Prostate gland (tissue), 2 donors: ENCODE measurements at regions not wholly inside any gene's neighbourhood (a gene's known extent, or its start where the extent isn't known, plus 50 kb on each side); places are given as distances from the start of the nearest gene placed in this dataset.

Source experiments
- DNase-seq: peaks from one replicate; pipeline ENCODE4 v3.0.0-alpha.2; 2019; ENCODE audit warnings: low spot score
- H3K27ac ChIP-seq, 2 donors: fragments of 200-600 bp; sonication (generic); 2 replicates each; pipeline ENCODE4 v1.5.1; 2017 to 2019
- H3K27me3 ChIP-seq: fragments of 200-600 bp; sonication (generic); replicated peaks from 2 replicates; pipeline ENCODE4 v1.5.1; 2019; ENCODE audit not compliant: insufficient read depth
- H3K36me3 ChIP-seq, 2 donors: fragments of 200-600 bp; sonication (generic); 1 replicate in 1 of 2; 2 replicates in 1 of 2; pipeline versions ENCODE4 v1.5.1 to v1.8.1; 2017 to 2019
- H3K4me1 ChIP-seq: fragments of 200-600 bp; sonication (generic); replicated peaks from 2 replicates; pipeline ENCODE4 v1.5.1; 2019
- H3K4me3 ChIP-seq, 2 donors: fragments of 200-600 bp; sonication (generic); 2 replicates each; pipeline ENCODE4 v1.5.1; 2017 to 2019
- H3K9me3 ChIP-seq: fragments of 200-600 bp; sonication (generic); 2 replicates; pipeline ENCODE4 v1.5.1; 2017
- POLR2A ChIP-seq: fragments of 450-650 bp; IDR thresholded peaks from one replicate; pipeline ENCODE4 v1.6.1; 2016; ENCODE audit warnings: antibody characterized with exemption, mild to moderate bottlenecking
- POLR2AphosphoS5 ChIP-seq: sonication (generic); formaldehyde crosslinking; IDR thresholded peaks from one replicate; pipeline ENCODE4 v1.6.1; 2017; ENCODE audit warnings: antibody characterized with exemption
- WGBS: methylation state at CpG from one replicate; pipeline ENCODE4 v1.1.5; 2018; 5-methylcytosine and 5-hydroxymethylcytosine counted together
- intact Hi-C: fragments of 100-400 bp; cut with DNase I; formaldehyde crosslinking; loops from one replicate; pipeline ENCODE4 v1.14.2; 2022
- TF ChIP-seq, protein P1 (sequence below), 4 experiments: fragments of 200-600 bp in 2 of 4; fragments of 450-650 bp in 2 of 4; sonication (generic) in 2 of 4; IDR thresholded peaks; 1 replicate in 3 of 4; 2 replicates in 1 of 4; pipeline ENCODE4 v1.5.1; 2016 to 2019; ENCODE audit warnings: antibody characterized with exemption in 4 of 4, mild to moderate bottlenecking in 2 of 4, moderate library complexity in 2 of 4

DNA sequence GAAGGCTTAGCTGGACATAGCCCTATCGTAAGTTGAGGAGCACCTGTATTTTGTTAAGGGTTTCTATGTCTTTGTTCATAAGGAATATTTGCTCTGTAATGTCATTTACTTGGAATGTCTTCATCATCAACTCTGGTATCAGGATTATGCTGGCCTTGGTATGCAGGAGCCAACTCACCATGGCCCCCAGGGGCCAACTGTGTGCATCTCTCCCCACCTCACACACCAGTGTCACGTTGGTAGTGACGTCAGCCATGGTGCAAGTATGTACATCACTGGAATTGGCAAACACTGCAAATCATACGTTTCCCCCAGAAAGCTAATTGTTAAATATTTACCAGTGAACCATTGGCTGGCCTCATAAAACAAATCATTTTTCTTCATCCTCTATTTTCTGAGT lies 70.8 kb downstream of the YTHDF1 start:
- Histone ChIP-seq H3K9me3 (no peaks in the 10 kb centered on the region), H3K27ac (no peak overlapping the region), H3K4me1 (no peaks in the 10 kb centered on the region), H3K36me3 (no peaks in the 10 kb centered on the region), H3K27me3 (no peaks in the 10 kb centered on the region), H3K4me3 (no peak overlapping the region)
- 49% methylated on average over 4 of the region's 4 CpGs for WGBS
- intact Hi-C loops: no loop called here
- no peak for DNase-seq
- TF ChIP-seq POLR2AphosphoS5 (no peak), POLR2A (no peak)
- TF ChIP-seq, protein P1, sequence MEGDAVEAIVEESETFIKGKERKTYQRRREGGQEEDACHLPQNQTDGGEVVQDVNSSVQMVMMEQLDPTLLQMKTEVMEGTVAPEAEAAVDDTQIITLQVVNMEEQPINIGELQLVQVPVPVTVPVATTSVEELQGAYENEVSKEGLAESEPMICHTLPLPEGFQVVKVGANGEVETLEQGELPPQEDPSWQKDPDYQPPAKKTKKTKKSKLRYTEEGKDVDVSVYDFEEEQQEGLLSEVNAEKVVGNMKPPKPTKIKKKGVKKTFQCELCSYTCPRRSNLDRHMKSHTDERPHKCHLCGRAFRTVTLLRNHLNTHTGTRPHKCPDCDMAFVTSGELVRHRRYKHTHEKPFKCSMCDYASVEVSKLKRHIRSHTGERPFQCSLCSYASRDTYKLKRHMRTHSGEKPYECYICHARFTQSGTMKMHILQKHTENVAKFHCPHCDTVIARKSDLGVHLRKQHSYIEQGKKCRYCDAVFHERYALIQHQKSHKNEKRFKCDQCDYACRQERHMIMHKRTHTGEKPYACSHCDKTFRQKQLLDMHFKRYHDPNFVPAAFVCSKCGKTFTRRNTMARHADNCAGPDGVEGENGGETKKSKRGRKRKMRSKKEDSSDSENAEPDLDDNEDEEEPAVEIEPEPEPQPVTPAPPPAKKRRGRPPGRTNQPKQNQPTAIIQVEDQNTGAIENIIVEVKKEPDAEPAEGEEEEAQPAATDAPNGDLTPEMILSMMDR (IDR thresholded peaks at IDR 0.05): no peak

DNA sequence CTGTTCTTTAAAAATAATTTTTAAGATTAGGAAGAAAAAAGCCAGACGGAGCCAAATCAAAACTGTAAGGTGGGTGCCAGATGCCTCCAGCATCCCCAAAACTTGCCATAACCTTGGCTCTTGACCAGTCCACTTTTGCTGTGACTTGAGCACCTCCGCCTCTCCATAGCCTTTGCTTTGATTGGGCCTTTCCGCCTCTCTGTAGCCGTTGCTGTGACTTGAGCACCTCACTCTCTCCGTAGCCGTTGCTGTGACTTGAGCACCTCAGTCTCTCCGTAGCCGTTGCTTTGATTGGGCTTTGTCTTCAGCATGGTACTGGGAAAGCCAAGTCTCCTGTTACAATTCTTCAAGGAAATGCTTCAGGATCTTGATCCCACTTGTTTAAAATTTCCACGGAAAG lies 73.0 kb downstream of the YTHDF1 start:
- Histone ChIP-seq H3K4me3 (no peak overlapping the region), H3K36me3 (no peaks in the 10 kb centered on the region), H3K27ac (no peak overlapping the region), H3K27me3 (no peaks in the 10 kb centered on the region), H3K9me3 (no peaks in the 10 kb centered on the region), H3K4me1 (no peaks in the 10 kb centered on the region)
- WGBS: 90% methylated on average over 9 of the region's 9 CpGs
- no peak for DNase-seq
- intact Hi-C loops: no loop called here
- TF ChIP-seq, protein P1 (IDR thresholded peaks at IDR 0.05): no peak
- no peak for TF ChIP-seq POLR2AphosphoS5
- TF ChIP-seq POLR2A: no peak

DNA sequence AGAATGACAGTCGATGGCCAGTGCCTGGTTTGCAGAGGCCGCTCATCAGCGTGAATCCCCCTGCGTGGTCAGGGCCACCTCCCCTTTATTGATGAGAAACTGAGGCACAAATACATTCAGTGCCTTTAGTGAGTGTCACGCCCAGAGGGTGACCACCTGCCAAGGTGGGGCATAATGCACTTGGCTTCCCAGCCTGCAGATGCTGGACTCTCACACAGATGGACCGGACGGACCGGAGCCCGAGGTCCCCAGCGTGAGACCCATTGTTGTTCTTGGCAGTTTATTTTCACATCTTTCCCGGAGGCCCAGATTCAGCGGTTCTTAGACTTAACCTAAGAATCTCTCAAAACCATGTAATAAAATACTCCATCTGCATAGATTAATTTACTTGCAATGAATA lies 74.4 kb downstream of the YTHDF1 start:
- TF ChIP-seq POLR2AphosphoS5: no peak
- TF ChIP-seq, protein P1 (IDR thresholded peaks at IDR 0.05): no peak
- no peak for TF ChIP-seq POLR2A
- no peak for DNase-seq
- no peaks in the 10 kb centered on the region for H3K9me3 ChIP-seq
- no peaks in the 10 kb centered on the region for H3K27me3 ChIP-seq
- no peaks in the 10 kb centered on the region for H3K4me1 ChIP-seq
- no peaks in the 10 kb centered on the region for H3K36me3 ChIP-seq
- intact Hi-C loops: no loop called here
- 89% methylated on average over 12 of the region's 12 CpGs for WGBS
- H3K27ac ChIP-seq: no peak overlapping the region
- no peak overlapping the region for H3K4me3 ChIP-seq

DNA sequence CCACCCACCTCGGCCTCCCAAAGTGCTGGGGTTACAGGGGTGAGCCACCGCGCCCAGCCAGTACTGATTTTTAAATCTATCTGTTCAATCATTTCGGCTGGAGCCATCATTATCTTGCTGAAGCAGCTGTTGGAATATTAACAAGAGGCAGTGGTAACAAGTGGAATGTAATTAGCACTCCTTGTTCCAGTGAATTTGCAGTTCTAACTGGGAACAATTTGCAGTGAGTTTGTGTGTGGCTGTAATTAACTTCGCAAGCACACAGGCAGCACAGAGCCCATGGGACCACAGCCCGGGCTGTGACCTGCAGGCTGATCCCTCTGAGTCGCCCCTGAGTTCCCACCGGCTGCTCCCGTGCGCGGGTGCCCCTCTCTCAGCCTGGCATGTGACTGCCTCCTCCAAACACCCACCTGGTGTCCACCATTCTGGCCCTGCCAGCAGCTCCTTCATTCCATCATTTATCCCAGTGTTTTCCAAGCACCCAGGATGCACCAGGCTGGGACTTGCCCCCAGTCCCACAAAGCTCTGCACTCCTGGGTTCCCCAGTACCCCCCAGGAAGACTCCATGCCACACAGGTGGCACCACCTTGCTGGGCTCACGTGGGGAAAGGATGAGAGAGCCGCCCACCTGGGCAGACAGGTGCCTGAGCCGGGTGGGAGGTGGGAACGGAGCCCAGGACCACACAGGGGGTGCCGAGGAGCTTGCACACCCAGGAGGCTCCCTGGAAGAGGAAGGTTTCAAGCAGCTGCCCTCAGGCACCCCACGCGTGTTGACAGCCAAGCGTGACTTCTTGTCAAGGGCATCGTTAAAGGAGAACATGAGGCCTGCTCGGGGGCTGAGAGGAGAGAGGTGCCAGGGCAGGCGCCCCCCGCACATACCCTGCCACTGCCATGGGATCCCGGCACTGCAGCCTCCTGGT lies 75.2 kb downstream of the YTHDF1 start:
- 82% methylated on average over 24 of the region's 24 CpGs for WGBS
- intact Hi-C loops: no loop called here

More for the DNA sequence above, 75.2 kb downstream of the YTHDF1 start:
- Histone ChIP-seq H3K4me1 (no peaks in the 10 kb centered on the region), H3K4me3 (no peak overlapping the region), H3K36me3 (no peaks in the 10 kb centered on the region), H3K27me3 (no peaks in the 10 kb centered on the region), H3K27ac (no peak overlapping the region), H3K9me3 (no peaks in the 10 kb centered on the region)
- TF ChIP-seq POLR2AphosphoS5 (no peak), POLR2A (no peak)
- TF ChIP-seq, protein P1 (IDR thresholded peaks at IDR 0.05): no peak
- DNase-seq: no peak
